SU-DHL-6 (cell line): ENCODE measurements at regions not wholly inside any gene's neighbourhood (a gene's known extent, or its start where the extent isn't known, plus 50 kb on each side); places are given as distances from the start of the nearest gene placed in this dataset.

ENCODE experiments used
- H2AFZ ChIP-seq: fragments of 200-600 bp; sonication (generic); 2 replicates; pipeline ENCODE4 v1.6.1; 2014; ENCODE audit warnings: low read depth, mild to moderate bottlenecking, moderate library complexity, mixed read lengths, antibody characterized with exemption, low read length; ENCODE audit not compliant: severe bottlenecking
- H3F3A ChIP-seq: fragments of 200-600 bp; shearing (Covaris generic); 2 replicates; pipeline ENCODE4 v1.6.0; 2016; ENCODE audit warnings: antibody characterized with exemption, mild to moderate bottlenecking; ENCODE audit not compliant: insufficient read depth
- H3K27ac ChIP-seq: fragments of 200-600 bp; sonication (generic); 2 replicates; pipeline ENCODE4 v1.5.1; 2016; ENCODE audit warnings: low read depth, mild to moderate bottlenecking, low read length, moderate library complexity, mixed read lengths
- H3K27me3 ChIP-seq: fragments of 200-600 bp; sonication (generic), shearing (Covaris generic); 2 replicates; pipeline ENCODE4 v1.6.0; 2014; ENCODE audit warnings: mild to moderate bottlenecking, low read length
- H3K36me3 ChIP-seq: fragments of 200-600 bp; sonication (generic); 2 replicates; pipeline ENCODE4 v1.6.1; 2014; ENCODE audit warnings: mild to moderate bottlenecking, low read length, mixed read lengths
- H3K4me2 ChIP-seq: fragments of 300-600, 200-600 bp; shearing (Covaris generic), sonication (generic); 2 replicates; pipeline ENCODE4 v1.6.0; 2014; ENCODE audit warnings: low read length, low read depth, mild to moderate bottlenecking; ENCODE audit not compliant: poor library complexity, severe bottlenecking
- H3K4me3 ChIP-seq: fragments of 200-600 bp; sonication (generic); 2 replicates; pipeline ENCODE4 v1.5.1; 2014; ENCODE audit warnings: antibody characterized with exemption, low read length, mild to moderate bottlenecking, mixed read lengths; ENCODE audit not compliant: insufficient read depth, poor library complexity, severe bottlenecking
- H3K79me2 ChIP-seq: fragments of 200-600 bp; sonication (generic); 2 replicates; pipeline ENCODE4 v1.6.1; 2014; ENCODE audit warnings: mild to moderate bottlenecking, low read length, moderate library complexity; ENCODE audit not compliant: insufficient read depth
- H3K9ac ChIP-seq: fragments of 200-600 bp; sonication (generic); 2 replicates; pipeline ENCODE4 v1.7.0; 2014; ENCODE audit warnings: mild to moderate bottlenecking, low read length
- H3K9me2 ChIP-seq: fragments of 200-600 bp; sonication (generic); replicated peaks from 2 replicates; pipeline ENCODE4 v1.6.1; 2014; ENCODE audit warnings: low read length; ENCODE audit not compliant: insufficient read depth
- H3K9me3 ChIP-seq: fragments of 200-600 bp; sonication (generic); 2 replicates; pipeline ENCODE4 v1.6.1; 2014; ENCODE audit warnings: low read length, mixed read lengths; ENCODE audit not compliant: insufficient read depth
- H4K20me1 ChIP-seq: fragments of 200-600 bp; sonication (generic); 2 replicates; pipeline ENCODE4 v1.6.1; 2014; ENCODE audit warnings: low read depth, mild to moderate bottlenecking, antibody characterized with exemption, low read length, moderate library complexity, mixed read lengths
- CTCF ChIP-seq: fragments of 200-600 bp; sonication (generic); IDR thresholded peaks from one replicate; pipeline ENCODE4 v1.5.1; 2017; ENCODE audit warnings: antibody characterized with exemption, mild to moderate bottlenecking, low read length, moderate library complexity; ENCODE audit not compliant: insufficient read depth, poor library complexity, severe bottlenecking
- EZH2phosphoT487 ChIP-seq: fragments of 200-600 bp; sonication (generic), shearing (Covaris generic); conservative IDR thresholded peaks from 2 replicates; pipeline ENCODE4 v1.6.1; 2018; ENCODE audit warnings: mild to moderate bottlenecking, antibody characterized with exemption, low read length, moderate library complexity, mixed read lengths

- Histone ChIP-seq H3K27ac (no peak overlapping the region), H2AFZ (no peak overlapping the region), H3F3A (0 out of 2 replicates have a peak, but pooled peaks cover 4% of the 10 kb centered on the region), H4K20me1 (no peaks in the 10 kb centered on the region), H3K27me3 (no peaks in the 10 kb centered on the region), H3K9ac (no peak overlapping the region), H3K4me2 (no peak overlapping the region), H3K79me2 (no peaks in the 10 kb centered on the region), H3K9me2 (no peaks in the 10 kb centered on the region), H3K9me3 (no peaks in the 10 kb centered on the region), H3K4me3 (no peak overlapping the region), H3K36me3 (no peaks in the 10 kb centered on the region)
- TF ChIP-seq CTCF (no peak), EZH2phosphoT487 (no peak)
Measured at GRCh38 chr16:75794426-75794825, 68.1 kb upstream of the CPHXL start.

GRCh38 chr16:75798714-75799113 is 72.4 kb upstream of the CPHXL start:
- no peak overlapping the region for H3K4me2 ChIP-seq
- no peaks in the 10 kb centered on the region for H3K9me2 ChIP-seq
- H4K20me1 ChIP-seq, result no peaks in the 10 kb centered on the region
- no peak for TF ChIP-seq CTCF
- TF ChIP-seq EZH2phosphoT487, result no peak
- H3K27ac ChIP-seq, result no peak overlapping the region
- no peaks in the 10 kb centered on the region for H3K79me2 ChIP-seq
- H3K36me3 ChIP-seq, result no peaks in the 10 kb centered on the region
- H2AFZ ChIP-seq, result no peak overlapping the region
- H3K9ac ChIP-seq, result no peak overlapping the region
- H3K9me3 ChIP-seq, result no peaks in the 10 kb centered on the region
- 0 out of 2 replicates have a peak, but pooled peaks cover 4% of the 10 kb centered on the region for H3F3A ChIP-seq
- no peak overlapping the region for H3K4me3 ChIP-seq
- no peaks in the 10 kb centered on the region for H3K27me3 ChIP-seq

- no peak overlapping the region for H3K27ac ChIP-seq
- H2AFZ ChIP-seq, result no peak overlapping the region
- no peaks in the 10 kb centered on the region for H4K20me1 ChIP-seq
- H3K36me3 ChIP-seq, result no peaks in the 10 kb centered on the region
- no peak overlapping the region for H3K9ac ChIP-seq
- no peaks in the 10 kb centered on the region for H3K79me2 ChIP-seq
- H3K9me2 ChIP-seq, result no peaks in the 10 kb centered on the region
- H3F3A ChIP-seq, result no peaks in the 10 kb centered on the region
- no peaks in the 10 kb centered on the region for H3K9me3 ChIP-seq
- H3K27me3 ChIP-seq, result no peaks in the 10 kb centered on the region
- no peak overlapping the region for H3K4me2 ChIP-seq
- TF ChIP-seq EZH2phosphoT487 (no peak), CTCF (no peak)
- H3K4me3 ChIP-seq, result no peak overlapping the region
Measured at GRCh38 chr16:75801307-75801706, 75.0 kb upstream of the CPHXL start.

GRCh38 chr16:75803753-75804152 is 77.5 kb upstream of the CPHXL start:
- H2AFZ ChIP-seq, result no peak overlapping the region
- H3K4me2 ChIP-seq, result no peak overlapping the region
- no peak overlapping the region for H3K4me3 ChIP-seq
- H3K79me2 ChIP-seq, result no peaks in the 10 kb centered on the region
- no peak overlapping the region for H3K9ac ChIP-seq
- no peak overlapping the region for H3K27ac ChIP-seq
- no peaks in the 10 kb centered on the region for H4K20me1 ChIP-seq
- H3K9me3 ChIP-seq, result no peaks in the 10 kb centered on the region
- no peaks in the 10 kb centered on the region for H3F3A ChIP-seq
- no peak for TF ChIP-seq CTCF
- TF ChIP-seq EZH2phosphoT487, result no peak
- no peaks in the 10 kb centered on the region for H3K9me2 ChIP-seq
- H3K27me3 ChIP-seq, result no peaks in the 10 kb centered on the region
- no peaks in the 10 kb centered on the region for H3K36me3 ChIP-seq
